CD4-positive, alpha-beta T cell treated with Interferon gamma for 1 hour (primary cell): ENCODE measurements at regions not wholly inside any gene's neighbourhood (a gene's known extent, or its start where the extent isn't known, plus 50 kb on each side); places are given as distances from the start of the nearest gene placed in this dataset.

ENCODE experiments used
- DNase-seq: peaks from one replicate; pipeline ENCODE4 v3.0.0-alpha.2; 2020

DNA sequence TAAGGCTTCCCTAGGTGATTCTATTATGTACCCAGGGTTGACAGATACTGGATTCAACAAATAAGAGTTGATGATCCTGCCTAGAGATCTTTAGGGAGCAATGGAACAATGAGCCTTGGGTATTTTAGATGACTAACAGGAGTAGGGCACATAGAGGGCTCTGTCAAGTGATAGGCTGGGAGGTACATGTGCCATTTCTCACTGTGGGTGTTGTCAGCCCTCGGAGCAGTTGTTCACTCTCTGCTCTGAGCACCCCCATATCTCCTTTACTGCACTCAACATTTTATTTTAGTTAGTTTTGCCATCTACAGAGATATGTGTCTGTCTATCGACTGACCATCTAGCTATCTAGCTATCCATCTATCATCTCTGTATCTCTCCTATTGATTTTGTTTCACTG lies 950.6 kb downstream of the TYW1 start:
- DNase-seq, result no peak

DNA sequence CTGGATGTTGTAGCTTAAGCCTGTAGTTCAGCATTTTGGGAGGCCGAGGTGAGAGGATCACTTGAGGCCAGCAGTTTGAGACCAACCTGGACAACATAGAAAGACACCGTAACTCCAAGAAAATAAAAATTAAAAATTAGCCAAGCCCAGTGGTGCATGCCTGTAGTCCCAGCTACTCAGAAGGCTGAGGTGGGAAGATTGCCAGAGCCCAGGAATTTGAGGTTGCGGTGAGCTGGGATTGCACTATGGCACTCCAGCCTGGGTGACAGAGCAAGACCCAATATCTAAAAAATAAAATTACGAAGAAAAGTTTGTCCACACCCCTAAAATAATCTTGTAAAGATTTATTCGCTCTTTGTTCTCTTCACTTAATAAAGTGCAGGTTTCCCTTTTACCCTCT lies 951.0 kb downstream of the TYW1 start:
- DNase-seq, result no peak

DNA sequence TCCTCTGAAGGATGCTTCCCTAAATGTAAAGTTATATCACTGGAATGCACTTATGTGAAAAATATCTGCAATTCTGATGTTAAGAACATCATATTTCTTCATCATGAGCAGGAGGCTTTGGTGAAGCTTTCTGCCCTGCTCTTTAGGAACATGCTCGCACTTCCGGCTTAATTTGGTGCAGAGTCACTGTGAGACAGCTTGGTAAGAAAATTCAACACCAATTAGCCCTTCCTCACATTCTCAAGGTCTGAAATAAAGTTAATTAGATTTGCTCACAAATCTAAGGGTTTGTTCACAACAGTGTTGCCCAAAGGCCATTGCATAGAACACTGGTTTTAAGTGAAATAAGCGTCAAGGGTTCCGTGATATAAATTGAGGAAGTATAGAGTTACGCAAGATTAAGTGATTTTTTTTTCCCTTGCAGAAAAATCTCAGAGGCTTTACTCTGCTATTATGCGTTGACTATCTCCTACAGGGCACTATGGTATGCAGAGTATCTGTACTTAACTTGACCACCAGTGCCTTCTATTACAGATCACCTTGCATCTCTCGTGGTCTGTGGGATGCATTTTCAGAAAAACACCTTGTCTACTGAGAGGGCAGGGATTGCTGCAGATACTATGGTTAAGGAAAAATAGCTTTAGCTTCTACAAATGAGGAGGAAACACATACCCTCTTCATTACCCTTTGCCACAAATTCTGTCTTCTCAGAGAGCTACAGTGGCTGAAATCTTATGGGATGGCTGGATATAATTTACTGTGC lies 953.9 kb downstream of the TYW1 start:
- no peak for DNase-seq

DNA sequence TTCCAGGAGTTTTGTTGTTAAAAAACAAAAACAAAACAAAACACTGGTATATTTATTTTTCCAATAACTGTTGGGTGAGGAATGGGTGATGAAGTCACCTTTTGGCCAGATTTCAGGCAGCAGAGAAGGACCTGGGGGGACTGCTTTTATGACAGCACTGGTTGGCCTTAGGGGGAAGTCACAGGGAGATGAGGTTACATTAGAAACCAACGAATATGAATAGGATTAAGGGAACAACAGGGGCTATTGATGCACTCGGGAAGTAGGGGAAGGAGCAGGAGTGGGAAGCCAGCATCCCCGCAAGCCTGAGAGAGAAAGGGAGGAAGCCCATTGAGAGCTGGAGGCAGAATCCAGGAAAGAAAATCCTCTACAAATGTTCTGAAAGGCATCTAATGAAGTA lies 958.4 kb downstream of the TYW1 start:
- no peak for DNase-seq

DNA sequence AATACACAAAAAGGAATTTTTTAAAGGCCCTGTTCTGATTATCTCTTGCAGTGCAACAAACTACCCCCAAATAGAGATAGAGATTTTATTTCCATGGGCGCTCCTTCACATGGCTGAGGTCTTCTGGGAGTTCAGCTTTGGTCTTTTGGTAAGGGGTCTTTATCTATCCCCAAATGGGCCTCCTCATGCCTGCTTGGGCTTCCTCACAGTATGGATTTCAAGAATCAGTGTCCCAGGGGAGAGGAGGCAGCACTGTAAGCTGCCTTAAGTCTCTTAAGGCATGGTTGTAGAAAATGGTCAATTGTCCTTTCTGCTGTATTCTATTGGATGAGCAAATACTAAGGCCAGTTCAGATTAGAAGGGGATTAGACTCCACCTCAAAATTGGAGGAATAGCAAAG lies 966.2 kb downstream of the TYW1 start:
- no peak for DNase-seq

DNA sequence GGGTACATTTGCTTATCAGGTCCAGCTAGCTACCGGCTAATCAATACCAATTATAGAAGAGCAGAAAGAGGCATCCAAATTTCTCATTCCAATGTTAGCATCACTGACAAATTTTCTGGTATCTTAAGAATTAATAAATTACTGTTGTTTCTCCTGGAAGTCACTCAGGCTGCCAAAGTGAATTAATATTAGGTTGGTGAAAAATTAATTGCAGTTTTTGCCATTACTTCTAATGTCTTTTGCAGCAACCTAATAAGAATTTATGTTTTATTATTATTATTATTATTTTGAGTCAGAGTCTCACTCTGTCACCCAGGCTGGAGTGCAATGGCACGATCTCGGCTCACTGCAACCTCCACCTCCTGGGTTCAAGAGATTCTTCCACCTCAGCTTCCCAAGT lies 979.9 kb downstream of the TYW1 start:
- no peak for DNase-seq

DNA sequence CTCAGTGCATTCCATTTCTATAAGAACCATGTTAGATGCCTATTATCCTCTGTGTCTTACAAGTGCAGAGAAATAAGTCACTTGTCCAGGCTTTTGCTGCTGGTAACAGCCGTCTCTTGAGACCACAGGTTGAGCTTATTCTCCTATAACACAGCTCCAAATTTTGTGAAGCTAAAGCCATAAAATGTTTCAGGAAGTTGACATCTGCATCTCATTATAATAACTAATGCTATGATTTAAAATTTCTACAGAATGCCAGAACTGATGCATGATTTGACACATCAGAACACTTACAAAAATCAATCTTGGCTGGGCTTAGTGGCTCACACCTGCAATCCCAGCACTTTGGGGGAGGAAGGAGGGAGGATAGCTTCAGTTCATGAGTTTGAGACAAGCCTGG lies 986.9 kb downstream of the TYW1 start:
- no peak for DNase-seq

DNA sequence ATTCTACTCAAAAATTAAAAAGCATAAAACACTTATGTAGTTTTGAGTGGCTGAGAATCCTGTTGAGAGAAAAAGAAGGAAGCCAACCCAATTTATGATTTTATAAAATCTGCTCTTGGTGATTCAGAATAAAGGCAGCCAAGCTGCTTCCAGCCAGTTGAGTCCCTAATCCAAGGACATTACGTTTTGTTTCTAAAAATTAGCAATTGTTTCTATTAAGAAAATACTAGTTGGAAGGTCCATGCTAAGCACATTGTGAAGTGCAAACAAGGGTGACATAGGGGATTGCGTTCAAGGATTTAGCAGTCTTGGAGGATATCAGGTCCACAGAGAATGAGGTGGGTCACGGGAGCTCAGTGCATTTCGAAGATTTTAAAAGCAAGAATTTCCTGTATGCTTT lies 987.7 kb downstream of the TYW1 start:
- no peak for DNase-seq

DNA sequence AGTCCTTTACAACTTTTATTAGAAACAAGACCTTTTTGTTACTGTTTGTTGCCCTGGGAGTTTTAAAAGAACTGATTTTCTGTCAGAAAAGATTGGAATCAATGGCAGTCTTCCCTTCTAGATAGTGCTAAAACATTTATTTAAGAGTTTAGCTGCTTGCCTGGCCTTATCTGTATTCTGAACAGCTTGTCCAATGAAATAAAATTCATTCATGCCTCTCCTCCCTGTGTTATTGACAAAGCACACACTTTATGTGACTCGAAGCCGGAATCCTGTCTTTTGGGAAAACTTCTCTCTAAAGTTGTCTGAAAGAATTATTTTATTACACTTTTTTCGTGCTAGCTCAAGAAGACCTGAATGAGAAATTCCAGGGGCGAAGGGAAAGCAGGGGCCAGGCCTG lies 992.5 kb downstream of the TYW1 start:
- DNase-seq, result no peak

DNA sequence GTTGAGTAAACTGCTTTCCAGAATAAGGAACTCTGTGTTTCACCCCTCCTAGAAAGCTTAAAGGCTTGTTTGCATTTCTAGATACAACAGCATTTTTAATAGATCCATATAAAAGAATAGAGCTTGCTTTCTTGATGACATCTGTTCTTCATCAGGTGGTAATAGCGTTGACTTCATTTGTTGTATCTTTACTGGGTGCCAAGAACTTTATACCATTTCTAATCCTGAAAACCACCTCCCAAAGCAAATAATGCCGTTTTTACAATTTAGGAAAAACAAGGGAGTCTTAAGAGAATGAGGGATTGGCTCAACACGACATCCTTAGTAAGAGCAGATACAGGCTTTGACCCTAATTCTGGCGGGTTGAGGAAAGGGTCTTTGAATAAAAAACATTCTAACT lies 993.4 kb downstream of the TYW1 start:
- DNase-seq, result no peak

DNA sequence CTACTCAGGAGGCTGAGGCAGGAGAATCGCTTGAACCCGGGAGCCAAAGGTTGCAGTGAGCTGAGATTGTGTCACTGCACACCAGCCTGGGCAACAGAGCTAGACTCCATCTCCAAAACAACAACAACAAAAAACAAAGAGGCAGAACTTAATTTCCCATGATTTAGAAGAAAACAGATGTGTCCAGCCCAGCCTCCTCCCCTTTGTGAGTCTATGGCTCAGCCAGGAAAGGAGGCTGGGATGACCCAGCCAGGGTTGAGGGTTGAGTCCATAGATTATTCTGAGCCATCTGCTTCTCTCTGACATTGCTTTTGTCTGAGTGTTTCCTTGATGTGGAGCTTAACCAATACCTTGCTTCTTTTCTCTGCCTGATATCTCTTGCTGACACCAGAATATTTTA lies 994.1 kb downstream of the TYW1 start:
- no peak for DNase-seq

DNA sequence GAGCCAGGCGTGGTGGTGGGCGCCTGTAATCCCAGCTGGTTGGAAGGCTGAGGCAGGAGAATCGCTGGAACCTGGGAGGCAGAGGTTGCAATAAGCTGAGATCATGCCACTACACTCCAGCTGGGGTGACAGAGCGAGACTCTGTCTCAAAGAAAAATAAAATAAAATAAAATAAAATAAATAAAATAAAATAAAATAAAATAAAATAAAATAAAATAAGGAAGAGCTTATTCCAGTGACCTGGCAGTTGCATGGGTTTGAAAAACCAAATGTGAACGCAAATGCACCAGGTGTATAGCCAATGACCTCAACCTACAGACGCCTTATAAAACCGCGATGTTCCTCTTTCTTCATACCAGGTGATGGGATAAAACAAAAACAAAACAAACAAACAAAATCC lies 995.7 kb downstream of the TYW1 start:
- DNase-seq, result no peak

DNA sequence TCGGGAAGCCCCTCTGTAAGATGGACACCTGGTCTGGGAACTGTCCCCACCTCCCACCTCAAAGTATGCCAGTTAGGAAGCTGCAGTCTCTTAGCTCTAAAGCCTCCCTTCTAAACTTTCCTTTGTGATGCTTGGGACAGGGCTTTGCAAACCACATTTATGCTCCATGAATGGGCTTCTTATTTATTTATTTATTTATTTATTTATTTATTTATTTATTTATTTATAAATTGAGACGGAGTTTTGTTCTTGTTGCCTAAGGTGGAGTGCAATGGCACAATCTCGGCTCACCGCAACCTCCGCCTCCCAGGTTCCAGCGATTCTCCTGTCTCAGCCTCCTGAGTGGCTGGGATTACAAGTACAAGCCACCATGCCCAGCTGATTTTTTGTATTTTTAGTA lies 1009.4 kb downstream of the TYW1 start:
- DNase-seq, result no peak

DNA sequence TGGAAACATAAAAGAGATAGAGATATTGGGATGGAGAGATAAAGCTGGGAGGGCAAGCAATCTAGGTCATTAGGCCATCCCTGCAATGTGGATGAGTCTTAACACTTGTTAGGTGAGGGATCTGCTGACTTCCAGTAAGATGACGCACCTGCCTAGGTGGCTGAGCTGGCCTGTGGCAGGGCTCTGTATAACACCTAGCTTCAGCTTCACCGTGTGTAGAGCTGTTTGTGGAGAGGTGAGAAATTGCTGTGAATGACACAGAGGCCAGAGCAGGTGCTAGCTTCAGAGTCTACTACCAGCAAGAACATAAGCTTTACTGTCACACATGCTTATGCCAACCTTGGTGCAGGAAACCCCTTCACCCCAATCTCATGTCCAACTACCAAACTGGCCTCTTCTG lies 1010.0 kb downstream of the TYW1 start:
- no peak for DNase-seq

DNA sequence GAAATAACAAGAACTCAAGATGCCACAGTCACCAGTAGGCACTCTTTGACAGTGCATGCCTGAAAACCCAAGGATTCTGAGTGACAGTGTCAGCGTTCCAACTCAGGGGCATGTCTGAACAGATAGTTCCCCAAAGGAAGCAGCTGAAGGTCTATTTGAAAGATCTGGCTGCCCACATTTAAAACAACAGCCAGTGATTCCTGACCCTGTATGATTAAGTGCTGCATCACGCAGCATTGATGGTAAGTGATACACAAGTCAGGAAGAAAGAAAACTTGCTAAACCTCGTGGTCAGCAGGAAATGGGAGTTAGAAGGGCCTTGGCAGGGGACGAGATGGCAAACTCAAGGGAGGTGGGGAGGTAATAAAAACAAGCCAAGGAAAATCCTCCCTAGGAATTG lies 1013.1 kb downstream of the TYW1 start:
- no peak for DNase-seq

DNA sequence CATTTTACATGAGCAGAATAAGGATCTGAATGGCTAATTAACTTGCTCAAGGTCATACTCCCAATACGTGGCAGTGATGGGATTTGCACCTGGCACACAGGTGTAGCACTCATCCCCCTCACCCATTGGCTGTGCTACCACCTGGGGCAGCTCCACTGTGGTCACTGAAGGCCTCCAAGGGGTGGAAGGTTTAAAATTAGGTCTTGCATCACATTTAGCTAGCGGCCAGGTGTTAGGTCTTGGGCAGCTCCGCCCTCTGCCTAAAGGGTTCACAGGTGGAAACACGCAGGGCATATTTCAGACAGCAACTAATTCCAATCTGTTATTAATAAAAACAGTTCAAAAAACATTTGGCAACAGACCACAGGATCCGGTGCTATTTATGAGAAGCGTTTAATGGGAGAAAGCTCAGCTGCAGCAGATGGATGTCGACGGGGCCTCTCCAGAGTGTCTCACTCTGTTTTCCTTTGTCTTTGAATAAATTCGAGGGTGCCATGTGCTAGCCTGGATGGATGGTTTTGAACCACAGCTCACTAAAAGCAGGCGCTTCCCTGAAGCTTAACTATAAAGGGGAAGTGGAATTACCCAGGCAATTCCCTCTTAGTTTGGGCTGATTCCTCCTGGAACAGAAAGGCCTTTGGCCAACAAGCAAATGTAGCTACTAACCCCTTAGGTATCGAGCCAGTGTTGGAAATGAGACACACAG lies 1017.6 kb downstream of the TYW1 start:
- DNase-seq, result no peak

DNA sequence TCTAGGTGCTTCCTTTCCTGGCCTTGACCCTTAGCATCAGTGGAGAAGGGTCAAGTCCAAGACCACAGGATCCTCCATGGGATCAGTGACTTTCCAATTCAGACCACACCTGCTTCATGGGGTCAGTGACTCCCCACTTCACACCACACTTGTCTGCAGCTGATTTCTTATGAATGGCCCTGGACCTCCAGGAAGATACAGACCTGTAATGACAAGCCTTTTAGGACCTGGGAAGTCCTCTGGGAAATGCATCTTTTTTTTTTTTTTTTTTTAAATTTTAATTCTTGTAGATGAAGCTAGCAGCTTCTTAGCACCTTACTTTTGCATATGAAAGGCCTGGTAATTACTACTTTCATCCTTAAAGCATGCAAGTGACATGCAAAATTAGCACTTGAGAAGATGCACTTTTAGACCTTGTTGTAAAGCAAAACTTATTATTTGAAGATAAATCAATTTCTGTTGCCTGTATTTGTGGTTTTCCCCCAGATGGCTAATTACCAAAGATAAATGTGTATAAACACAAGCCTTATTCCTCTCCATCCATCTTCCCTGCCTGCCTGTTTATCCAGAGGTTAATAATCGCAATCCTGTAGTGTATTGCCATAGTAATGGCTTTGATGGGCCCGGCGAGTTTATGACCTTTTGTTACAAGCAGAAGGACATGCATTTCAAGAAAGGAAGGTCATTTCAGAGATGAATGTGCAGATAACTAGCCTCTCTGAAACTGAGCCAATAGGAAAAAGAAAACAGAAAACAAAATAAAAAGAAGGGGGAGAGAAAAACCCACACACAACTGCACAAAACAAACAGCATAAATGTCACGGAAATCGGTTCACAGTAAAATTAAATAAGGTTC lies 1018.7 kb downstream of the TYW1 start:
- DNase-seq, result no peak

DNA sequence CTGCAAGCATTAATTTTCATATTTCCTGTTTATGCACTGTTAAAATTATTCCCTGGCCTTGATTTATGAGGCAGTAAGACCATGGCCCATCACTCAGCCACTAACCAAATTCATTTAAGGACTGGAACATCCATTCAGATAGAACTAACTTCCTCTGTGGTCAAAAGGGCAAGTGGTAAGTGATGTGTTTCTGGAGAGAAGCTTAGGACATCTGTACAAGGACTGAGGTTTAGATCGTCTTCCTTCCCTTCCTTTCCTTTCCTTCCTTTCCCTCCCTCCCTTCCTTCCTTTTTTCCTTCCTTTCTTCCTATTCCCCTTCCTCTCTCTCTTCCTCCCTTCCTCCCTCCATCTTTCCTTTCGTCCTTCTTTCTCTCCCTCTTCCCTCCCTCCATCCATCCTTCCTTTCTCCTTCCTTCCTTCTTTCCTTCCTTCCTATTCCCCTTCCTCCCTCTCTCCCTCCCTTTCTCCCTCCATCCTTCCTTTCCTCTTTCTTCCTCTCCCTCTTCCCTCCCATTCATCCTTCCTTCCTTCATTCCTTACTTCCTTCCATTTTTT lies 1019.4 kb downstream of the TYW1 start:
- no peak for DNase-seq

DNA sequence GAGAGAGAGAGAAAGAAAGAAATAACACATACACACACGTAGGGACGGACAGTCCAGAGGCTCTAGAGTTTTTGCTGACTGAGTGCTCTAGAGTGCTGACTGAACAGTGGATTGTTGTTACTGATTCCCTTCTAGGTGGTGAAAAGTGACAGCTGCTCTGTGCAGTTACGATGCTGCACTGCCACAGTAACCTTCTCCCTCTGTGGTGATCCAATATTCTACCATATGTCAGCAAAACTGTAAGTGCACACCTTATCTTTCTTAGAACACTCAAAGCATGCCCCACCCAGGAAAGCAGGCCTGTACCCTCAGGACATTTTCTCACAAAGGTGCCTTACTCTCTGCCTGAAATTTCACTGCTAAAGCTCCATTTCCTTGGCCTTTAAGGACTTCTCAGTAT lies 1023.5 kb downstream of the TYW1 start:
- no peak for DNase-seq

DNA sequence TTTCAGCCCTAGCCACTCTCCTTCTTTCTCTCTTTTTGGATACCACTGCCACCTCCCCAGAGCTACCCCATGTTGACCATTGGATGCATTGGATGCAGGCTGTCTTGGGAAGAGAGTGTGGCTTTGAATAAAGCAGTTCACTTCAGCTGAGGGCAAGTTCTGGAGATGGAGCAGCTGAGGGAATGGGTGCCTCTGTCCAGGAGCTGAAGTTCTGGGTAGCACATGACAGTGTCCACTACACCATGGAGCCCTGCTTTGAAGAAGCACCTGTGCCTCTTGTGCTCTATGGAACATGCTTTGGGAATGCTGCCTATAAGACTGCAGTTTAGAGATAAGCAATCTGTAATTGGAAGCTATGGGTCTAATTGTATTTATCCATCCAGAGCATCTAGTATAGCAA lies 1028.7 kb downstream of the TYW1 start:
- no peak for DNase-seq

DNA sequence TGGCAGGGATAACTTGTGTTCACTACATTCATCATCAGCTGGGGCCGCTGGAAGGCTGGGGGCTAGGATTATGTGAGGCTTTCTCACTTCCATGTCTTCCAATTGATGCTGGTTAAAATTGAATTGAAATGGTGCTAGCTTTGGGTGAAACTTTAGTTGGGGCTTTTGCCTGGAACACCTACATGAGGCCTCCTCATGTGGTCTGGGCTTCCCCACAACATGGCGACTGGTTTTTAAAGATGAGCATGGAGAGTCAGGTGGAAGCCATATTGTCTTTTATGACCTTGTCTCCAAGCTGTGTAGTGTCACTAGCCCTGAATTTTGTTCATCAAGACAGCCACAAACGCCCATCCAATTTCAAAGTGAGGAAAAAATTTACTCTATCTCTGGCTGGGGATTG lies 1033.9 kb downstream of the TYW1 start:
- DNase-seq, result no peak

DNA sequence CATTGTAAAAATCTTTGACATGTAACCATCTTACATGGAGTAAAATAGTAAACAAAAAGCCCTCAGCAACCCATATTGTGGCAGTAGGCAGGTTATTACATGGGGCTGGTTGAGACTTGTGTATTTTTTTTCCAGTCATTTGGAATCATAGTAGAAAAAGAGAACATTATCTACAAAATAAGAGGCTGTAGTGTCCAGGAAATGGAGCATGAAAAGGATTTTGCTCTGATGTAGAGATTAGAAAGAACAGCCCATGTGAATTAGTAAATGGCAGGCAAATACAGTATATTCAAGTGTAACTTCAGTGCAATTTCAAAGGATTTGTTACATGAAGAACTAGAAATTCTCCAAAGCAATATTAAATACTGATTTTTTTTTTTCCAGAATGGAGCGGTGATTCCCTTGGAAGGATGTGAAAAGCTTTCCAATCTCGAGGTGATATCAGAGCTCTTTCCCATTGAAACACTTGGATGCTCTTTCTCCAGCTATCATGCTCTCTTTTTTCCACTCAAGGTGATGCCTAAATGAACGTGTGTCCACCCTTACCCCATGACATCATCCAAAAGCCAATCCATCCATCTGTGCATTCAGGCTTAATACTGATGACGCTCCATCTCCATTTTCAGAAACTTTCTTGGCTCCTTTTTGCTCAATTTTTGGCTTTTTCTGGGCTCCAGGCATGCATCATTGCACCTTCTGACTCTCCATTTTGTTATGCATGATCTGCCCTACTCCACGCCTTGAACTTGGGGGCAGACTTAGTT lies 1034.7 kb downstream of the TYW1 start:
- DNase-seq, result no peak
